ENCODE measurements at regions not wholly inside any gene's neighbourhood (a gene's known extent, or its start where the extent isn't known, plus 50 kb on each side); places are given as distances from the start of the nearest gene placed in this dataset.

GRCh38 chr4:63349674-63350025 is 1059.6 kb downstream of the TECRL start (continued):
- TF ChIP-seq REST (IDR thresholded peaks at IDR 0.05; ENCODE audit: unreplicated experiment) (no peak), ZNF331 (CRISPR knock-in tag; IDR thresholded peaks at IDR 0.05; ENCODE audit: low read depth) (no peak), JUNB (IDR thresholded peaks at IDR 0.05; ENCODE audit: unreplicated experiment) (no peak)

GRCh38 chr4:63348735-63349673 is 1060.2 kb downstream of the TECRL start:
- peaks cover 58% of the 10 kb centered on the region for H3K36me3 Mint-ChIP-seq (ENCODE audit: low read depth)
- H3K27me3 Mint-ChIP-seq (ENCODE audit: insufficient read depth, low read depth, poor library complexity) = no peaks in the 10 kb centered on the region
- no peaks in the 10 kb centered on the region for H4K20me1 ChIP-seq (replicated peaks; ENCODE audit: insufficient read depth)
- H3K79me2 ChIP-seq (replicated peaks; ENCODE audit: insufficient read depth) = no peaks in the 10 kb centered on the region
- H3K4me1 Mint-ChIP-seq = no peaks in the 10 kb centered on the region
- H3K27ac ChIP-seq (ENCODE audit: low read depth) = no peak overlapping the region
- H3K36me3 ChIP-seq (ENCODE audit: insufficient read depth) = peaks cover 27% of the 10 kb centered on the region
- no peak for ATAC-seq
- no peak overlapping the region for H3K4me3 Mint-ChIP-seq
- H3K4me3 ChIP-seq = no peak overlapping the region
- DNase-seq (ENCODE audit: low spot score) = no peak
- H2AFZ ChIP-seq = no peak overlapping the region
- H3F3A ChIP-seq (replicated peaks; ENCODE audit: low read depth) = no peaks in the 10 kb centered on the region
- TF ChIP-seq POLR2AphosphoS5 (IDR thresholded peaks at IDR 0.05; ENCODE audit: low read depth) (no peak), CREB1 (CRISPR knock-in tag; IDR thresholded peaks at IDR 0.05; ENCODE audit: low read depth) (no peak), ZNF331 (CRISPR knock-in tag; IDR thresholded peaks at IDR 0.05; ENCODE audit: low read depth) (no peak)
- peaks cover 3% of the 10 kb centered on the region; the same call in 1 of the 2 replicates for H3K9me2 ChIP-seq (ENCODE audit: insufficient read depth)
- H3K27me3 ChIP-seq (ENCODE audit: insufficient read depth) = no peaks in the 10 kb centered on the region
- H3K4me1 ChIP-seq (ENCODE audit: insufficient read depth) = no peaks in the 10 kb centered on the region
- no peak overlapping the region for H3K27ac Mint-ChIP-seq
- H3K4me2 ChIP-seq = no peak overlapping the region
- H3K9me3 Mint-ChIP-seq = peaks cover 66% of the 10 kb centered on the region

GRCh38 chr4:63325140-63325539 is 1084.1 kb downstream of the TECRL start:
- Histone ChIP-seq H3K4me1 (ENCODE audit: insufficient read depth) (no peaks in the 10 kb centered on the region), H3K79me2 (replicated peaks; ENCODE audit: insufficient read depth) (no peaks in the 10 kb centered on the region), H3K27me3 (ENCODE audit: insufficient read depth) (no peaks in the 10 kb centered on the region), H4K20me1 (replicated peaks; ENCODE audit: insufficient read depth) (no peaks in the 10 kb centered on the region), H3F3A (replicated peaks; ENCODE audit: low read depth) (no peaks in the 10 kb centered on the region), H3K36me3 (ENCODE audit: insufficient read depth) (0 out of 2 replicates have a peak, but pooled peaks cover 7% of the 10 kb centered on the region), H3K4me2 (no peak overlapping the region), H3K9me2 (ENCODE audit: insufficient read depth) (no peaks in the 10 kb centered on the region), H2AFZ (no peak overlapping the region), H3K27ac (ENCODE audit: low read depth) (no peak overlapping the region), H3K4me3 (no peak overlapping the region)
- H3K27me3 Mint-ChIP-seq (ENCODE audit: insufficient read depth, low read depth, poor library complexity) = no peaks in the 10 kb centered on the region
- no peak overlapping the region for H3K27ac Mint-ChIP-seq
- peaks cover 2% of the 10 kb centered on the region; the same call in 2 of the 3 replicates for H3K4me1 Mint-ChIP-seq
- DNase-seq (ENCODE audit: low spot score) (no peak), ATAC-seq (no peak)
- H3K9me3 Mint-ChIP-seq = peaks cover 29% of the 10 kb centered on the region
- H3K4me3 Mint-ChIP-seq = no peak overlapping the region
- H3K36me3 Mint-ChIP-seq (ENCODE audit: low read depth) = peaks cover 19% of the 10 kb centered on the region
- no peak for TF ChIP-seq EZH2phosphoT487 (IDR thresholded peaks at IDR 0.05; ENCODE audit: unreplicated experiment)
- TF ChIP-seq NANOG (IDR thresholded peaks at IDR 0.05; ENCODE audit: borderline replicate concordance) = no peak
- TF ChIP-seq ZNF331 (CRISPR knock-in tag; IDR thresholded peaks at IDR 0.05; ENCODE audit: low read depth) = no peak
- no peak for TF ChIP-seq ETS1 (IDR thresholded peaks at IDR 0.05)
- no peak for TF ChIP-seq POLR2AphosphoS5 (IDR thresholded peaks at IDR 0.05; ENCODE audit: low read depth)
- no peak for TF ChIP-seq EZH2 (IDR thresholded peaks at IDR 0.05; ENCODE audit: low read depth, unreplicated experiment)
- TF ChIP-seq CREB1 (CRISPR knock-in tag; IDR thresholded peaks at IDR 0.05; ENCODE audit: low read depth) = no peak
- no peak for TF ChIP-seq STAT1 (IDR thresholded peaks at IDR 0.05; ENCODE audit: unreplicated experiment)
- TF ChIP-seq CTCF (conservative IDR thresholded peaks at IDR 0.05; ENCODE audit: low read depth in 2 of 2) = no peak
- no peak for TF ChIP-seq JUNB (IDR thresholded peaks at IDR 0.05; ENCODE audit: unreplicated experiment)
